CD14-positive monocyte (primary cell): ENCODE measurements at regions not wholly inside any gene's neighbourhood (a gene's known extent, or its start where the extent isn't known, plus 50 kb on each side); places are given as distances from the start of the nearest gene placed in this dataset.

ENCODE experiments used
- DNase-seq, 3 donors: peaks; one replicate each; pipeline ENCODE4 v3.0.0-alpha.2; 2011 to 2022
- H2AFZ ChIP-seq: 2 replicates; pipeline ENCODE4 v1.6.0; 2012; ENCODE audit warnings: mild to moderate bottlenecking, low read depth, low read length, inconsistent platforms; ENCODE audit not compliant: insufficient read depth, poor library complexity, severe bottlenecking
- H3K27ac ChIP-seq, 2 donors: 1 replicate in 1 of 2; 2 replicates in 1 of 2; pipeline ENCODE4 v1.5.1; 2012 to 2013; ENCODE audit warnings: low read length in 2 of 2, control low read depth in 1 of 2, inconsistent platforms in 1 of 2, low read depth in 1 of 2, mild to moderate bottlenecking in 1 of 2
- H3K27me3 ChIP-seq, 2 donors: one replicate each; pipeline versions ENCODE4 v1.6.0 to v1.6.1; 2011 to 2013; ENCODE audit warnings: low read length in 2 of 2; ENCODE audit not compliant: control insufficient read depth in 2 of 2, insufficient read depth in 2 of 2
- H3K36me3 ChIP-seq, 2 donors: replicated peaks in 1 of 2; 1 replicate in 1 of 2; 2 replicates in 1 of 2; pipeline versions ENCODE4 v1.5.1 to v1.6.1; 2012 to 2013; ENCODE audit warnings: low read length in 2 of 2, control low read depth in 1 of 2, inconsistent platforms in 1 of 2, mild to moderate bottlenecking in 1 of 2; ENCODE audit not compliant: insufficient read depth in 2 of 2, control insufficient read depth in 1 of 2
- H3K4me1 ChIP-seq, 2 donors: 1 replicate in 1 of 2; 2 replicates in 1 of 2; pipeline versions ENCODE4 v1.5.1 to v1.6.1; 2012 to 2013; ENCODE audit warnings: low read length in 2 of 2, control low read depth in 1 of 2, inconsistent platforms in 1 of 2, mild to moderate bottlenecking in 1 of 2, moderate library complexity in 1 of 2; ENCODE audit not compliant: insufficient read depth in 2 of 2, control insufficient read depth in 1 of 2
- H3K4me2 ChIP-seq: replicated peaks from 2 replicates; pipeline ENCODE3; 2012; ENCODE audit warnings: low read length, moderate library complexity, mild to moderate bottlenecking; ENCODE audit not compliant: poor library complexity, severe bottlenecking; ENCODE audit errors: extremely low read depth
- H3K4me3 ChIP-seq, 3 experiments: fragments of 200-600 bp in 1 of 3; sonication (generic) in 1 of 3; replicated peaks in 1 of 3; 1 replicate in 2 of 3; 2 replicates in 1 of 3; pipeline ENCODE4 v1.5.1; 2011 to 2013; ENCODE audit warnings: low read length in 3 of 3, mild to moderate bottlenecking in 3 of 3, control low read depth in 2 of 3, low read depth in 2 of 3, inconsistent platforms in 1 of 3, moderate library complexity in 1 of 3
- H3K79me2 ChIP-seq: 2 replicates; pipeline ENCODE4 v1.6.0; 2012; ENCODE audit warnings: mild to moderate bottlenecking, control low read depth, inconsistent platforms, low read length, moderate library complexity; ENCODE audit not compliant: insufficient read depth
- H3K9ac ChIP-seq: 2 replicates; pipeline ENCODE4 v1.6.0; 2017; ENCODE audit warnings: low read length, mild to moderate bottlenecking; ENCODE audit not compliant: insufficient read depth, poor library complexity, severe bottlenecking
- H3K9me3 ChIP-seq, 2 donors: replicated peaks in 1 of 2; 1 replicate in 1 of 2; 2 replicates in 1 of 2; pipeline versions ENCODE4 v1.5.1 to v1.6.1; 2012 to 2013; ENCODE audit warnings: low read length in 2 of 2, control low read depth in 1 of 2; ENCODE audit not compliant: control insufficient read depth in 1 of 2, insufficient read depth in 1 of 2
- H4K20me1 ChIP-seq: 2 replicates; pipeline ENCODE4 v1.6.0; 2012; ENCODE audit warnings: mild to moderate bottlenecking, low read length, control low read depth, moderate library complexity; ENCODE audit not compliant: insufficient read depth
- H3K27ac Mint-ChIP-seq, 7 donors: one replicate each; pipeline ENCODE4 v1.8.0; 2020; ENCODE audit warnings: mild to moderate bottlenecking in 7 of 7, mixed read lengths in 7 of 7, moderate library complexity in 6 of 7, inconsistent platforms in 2 of 7
- H3K27me3 Mint-ChIP-seq, 3 donors: one replicate each; pipeline ENCODE4 v1.8.0; 2021 to 2022; ENCODE audit warnings: low read depth in 3 of 3, mild to moderate bottlenecking in 3 of 3, mixed read lengths in 3 of 3, moderate library complexity in 3 of 3, inconsistent platforms in 1 of 3
- H3K36me3 Mint-ChIP-seq, 2 donors: one replicate each; pipeline ENCODE4 v1.8.0; 2020; ENCODE audit warnings: mixed read lengths in 2 of 2, inconsistent platforms in 1 of 2, mild to moderate bottlenecking in 1 of 2
- H3K4me1 Mint-ChIP-seq: one replicate; pipeline ENCODE4 v1.8.0; 2020; ENCODE audit warnings: mild to moderate bottlenecking, mixed read lengths
- H3K4me3 Mint-ChIP-seq, 2 donors: one replicate each; pipeline ENCODE4 v1.8.0; 2020; ENCODE audit warnings: mild to moderate bottlenecking in 2 of 2, mixed read lengths in 2 of 2, moderate library complexity in 1 of 2
- H3K9me3 Mint-ChIP-seq, 7 donors: one replicate each; pipeline ENCODE4 v1.8.0; 2020 to 2022; ENCODE audit warnings: mixed read lengths in 7 of 7, mild to moderate bottlenecking in 6 of 7, moderate library complexity in 6 of 7, inconsistent platforms in 2 of 7
- WGBS: methylation state at CpG from one replicate; pipeline ENCODE4 v1.1.5; 2013; ENCODE audit warnings: missing lambda C conversion rate; ENCODE audit not compliant: insufficient coverage; 5-methylcytosine and 5-hydroxymethylcytosine counted together
- intact Hi-C, 2 donors: fragments of 100-400 bp; cut with micrococcal nuclease; formaldehyde crosslinking; loops; one replicate each; pipeline versions ENCODE4 v1.15.0 to v1.15.1; 2023
- TF ChIP-seq, protein P1 (sequence below): fragments of 200-600 bp; IDR thresholded peaks from one replicate; pipeline ENCODE4 v1.8.0; 2022; ENCODE audit warnings: antibody characterized with exemption, mild to moderate bottlenecking

DNA sequence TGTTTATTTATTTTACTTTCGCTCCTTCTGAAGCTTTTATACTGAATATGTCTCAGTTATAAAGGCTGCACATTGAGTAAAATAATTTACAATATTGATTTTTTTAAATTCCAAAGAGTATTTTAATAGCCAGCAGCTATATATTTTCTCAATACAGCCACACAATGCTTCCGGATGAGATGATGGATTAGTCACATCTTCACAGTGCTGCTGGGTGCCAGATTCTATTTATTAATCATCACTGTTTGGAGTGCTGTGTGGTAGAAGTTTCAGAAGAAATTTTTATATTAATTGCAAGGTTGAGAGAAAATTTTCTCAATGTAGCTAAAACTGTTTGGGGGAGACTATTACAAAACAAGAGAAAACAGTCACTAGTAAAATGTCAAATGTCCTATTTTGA is 989.8 kb downstream of the TLE4 start:
- Mint-ChIP-seq H3K36me3 (no peaks in the 10 kb centered on the region), H3K4me1 (no peaks in the 10 kb centered on the region), H3K9me3 (peaks cover 0 to 13% (median 3%) of the 10 kb centered on the region in 7 donors), H3K27me3 (no peaks in the 10 kb centered on the region), H3K4me3 (no peak overlapping the region), H3K27ac (no peak overlapping the region)
- TF ChIP-seq, protein P1, sequence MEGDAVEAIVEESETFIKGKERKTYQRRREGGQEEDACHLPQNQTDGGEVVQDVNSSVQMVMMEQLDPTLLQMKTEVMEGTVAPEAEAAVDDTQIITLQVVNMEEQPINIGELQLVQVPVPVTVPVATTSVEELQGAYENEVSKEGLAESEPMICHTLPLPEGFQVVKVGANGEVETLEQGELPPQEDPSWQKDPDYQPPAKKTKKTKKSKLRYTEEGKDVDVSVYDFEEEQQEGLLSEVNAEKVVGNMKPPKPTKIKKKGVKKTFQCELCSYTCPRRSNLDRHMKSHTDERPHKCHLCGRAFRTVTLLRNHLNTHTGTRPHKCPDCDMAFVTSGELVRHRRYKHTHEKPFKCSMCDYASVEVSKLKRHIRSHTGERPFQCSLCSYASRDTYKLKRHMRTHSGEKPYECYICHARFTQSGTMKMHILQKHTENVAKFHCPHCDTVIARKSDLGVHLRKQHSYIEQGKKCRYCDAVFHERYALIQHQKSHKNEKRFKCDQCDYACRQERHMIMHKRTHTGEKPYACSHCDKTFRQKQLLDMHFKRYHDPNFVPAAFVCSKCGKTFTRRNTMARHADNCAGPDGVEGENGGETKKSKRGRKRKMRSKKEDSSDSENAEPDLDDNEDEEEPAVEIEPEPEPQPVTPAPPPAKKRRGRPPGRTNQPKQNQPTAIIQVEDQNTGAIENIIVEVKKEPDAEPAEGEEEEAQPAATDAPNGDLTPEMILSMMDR = no peak
- no peak overlapping the region for H3K4me2 ChIP-seq
- peaks cover 0 to 11% of the 10 kb centered on the region in 2 donors for H3K9me3 ChIP-seq
- H4K20me1 ChIP-seq = no peaks in the 10 kb centered on the region
- no peak overlapping the region for H3K27ac ChIP-seq
- H3K36me3 ChIP-seq = no peaks in the 10 kb centered on the region
- H3K79me2 ChIP-seq = no peaks in the 10 kb centered on the region
- no peak overlapping the region for H3K9ac ChIP-seq
- no peak overlapping the region for H2AFZ ChIP-seq
- DNase-seq = no peak
- no peaks in the 10 kb centered on the region for H3K4me1 ChIP-seq
- H3K4me3 ChIP-seq = no peak overlapping the region
- WGBS = no CpG with 5 or more reads among the region's 2 CpGs
- H3K27me3 ChIP-seq = no peaks in the 10 kb centered on the region
- intact Hi-C loops = no loop called here

DNA sequence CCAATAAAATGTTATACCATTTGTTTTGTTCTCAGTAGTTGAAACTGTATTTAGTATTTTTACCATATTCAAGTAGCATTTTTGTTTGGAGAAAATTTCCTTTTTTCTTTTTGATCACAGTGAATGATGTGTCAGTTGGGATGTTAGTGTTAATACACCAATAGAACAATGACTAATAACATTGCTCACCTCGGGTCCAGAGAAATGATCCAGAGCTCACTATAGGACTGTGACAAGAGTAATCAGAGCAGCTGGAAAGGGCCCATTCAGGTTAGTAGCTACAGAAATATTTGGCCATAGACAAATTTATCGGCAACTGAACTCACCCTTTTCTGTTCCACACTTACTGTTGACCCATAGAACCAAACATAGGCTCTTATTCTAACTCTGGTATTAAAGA is 989.2 kb downstream of the TLE4 start:
- peaks cover 0 to 11% of the 10 kb centered on the region in 2 donors for H3K9me3 ChIP-seq
- WGBS = no CpG with 5 or more reads among the region's 2 CpGs
- Mint-ChIP-seq H3K4me1 (no peaks in the 10 kb centered on the region), H3K4me3 (no peak overlapping the region), H3K36me3 (no peaks in the 10 kb centered on the region), H3K9me3 (peaks cover 0 to 13% (median 3%) of the 10 kb centered on the region in 7 donors), H3K27me3 (no peaks in the 10 kb centered on the region), H3K27ac (no peak overlapping the region)
- DNase-seq = no peak
- no peaks in the 10 kb centered on the region for H3K79me2 ChIP-seq
- H3K9ac ChIP-seq = no peak overlapping the region
- TF ChIP-seq, protein P1 = no peak
- H3K4me2 ChIP-seq = no peak overlapping the region
- H3K27ac ChIP-seq = no peak overlapping the region
- no peak overlapping the region for H3K4me3 ChIP-seq
- no peaks in the 10 kb centered on the region for H3K4me1 ChIP-seq
- no peak overlapping the region for H2AFZ ChIP-seq
- H3K36me3 ChIP-seq = no peaks in the 10 kb centered on the region
- no peaks in the 10 kb centered on the region for H3K27me3 ChIP-seq
- intact Hi-C loops = no loop called here
- H4K20me1 ChIP-seq = no peaks in the 10 kb centered on the region
